Thoracic aorta (tissue), 2 donors: ENCODE measurements at regions not wholly inside any gene's neighbourhood (a gene's known extent, or its start where the extent isn't known, plus 50 kb on each side); places are given as distances from the start of the nearest gene placed in this dataset.

ENCODE experiments used
- ATAC-seq: fragments of 150-250 bp; one replicate; pipeline ENCODE4 v1.8.0; 2017; ENCODE audit warnings: low read depth; ENCODE audit not compliant: insufficient number of reproducible peaks, low FRiP score
- DNase-seq: peaks from one replicate; pipeline ENCODE4 v3.0.0-alpha.2; 2020; ENCODE audit warnings: low spot score
- H3K27ac ChIP-seq, 2 donors: fragments of 200-600 bp; sonication (generic); 1 replicate in 1 of 2; 2 replicates in 1 of 2; pipeline ENCODE4 v1.5.1; 2016; ENCODE audit warnings: mild to moderate bottlenecking in 2 of 2, moderate library complexity in 2 of 2
- H3K27me3 ChIP-seq: fragments of 200-600 bp; sonication (generic); replicated peaks from 2 replicates; pipeline ENCODE4 v1.6.0; 2016; ENCODE audit warnings: mild to moderate bottlenecking; ENCODE audit not compliant: insufficient read depth
- H3K36me3 ChIP-seq: fragments of 200-600 bp; sonication (generic); one replicate; pipeline ENCODE4 v1.5.1; 2016
- H3K4me1 ChIP-seq, 2 donors: fragments of 200-600 bp; sonication (generic); 1 replicate in 1 of 2; 2 replicates in 1 of 2; pipeline versions ENCODE4 v1.5.1 to v1.6.0; 2016; ENCODE audit warnings: low read depth in 2 of 2, mild to moderate bottlenecking in 1 of 2; ENCODE audit not compliant: control insufficient read depth in 1 of 2
- H3K4me3 ChIP-seq: fragments of 200-600 bp; sonication (generic); 2 replicates; pipeline ENCODE4 v1.5.1; 2016; ENCODE audit warnings: mild to moderate bottlenecking
- H3K9me3 ChIP-seq: fragments of 200-600 bp; sonication (generic); 2 replicates; pipeline ENCODE4 v1.5.1; 2016
- CTCF ChIP-seq: fragments of 200-600 bp; sonication (generic); IDR thresholded peaks from one replicate; pipeline ENCODE4 v1.5.1; 2019; ENCODE audit warnings: antibody characterized with exemption

GRCh38 chr2:111667001-111667400 lies 217.0 kb downstream of the ANAPC1 start:
- no peaks in the 10 kb centered on the region for H3K9me3 ChIP-seq
- H3K36me3 ChIP-seq, result no peaks in the 10 kb centered on the region
- DNase-seq (no peak), ATAC-seq (no peak)
- TF ChIP-seq CTCF, result no peak
- H3K27me3 ChIP-seq, result no peaks in the 10 kb centered on the region
- no peak overlapping the region for H3K27ac ChIP-seq
- no peak overlapping the region for H3K4me3 ChIP-seq
- H3K4me1 ChIP-seq, result peaks cover 0 to 4% of the 10 kb centered on the region in 2 donors

- no peaks in the 10 kb centered on the region for H3K4me1 ChIP-seq
- ATAC-seq, result peak; percentile 42
- no peak overlapping the region for H3K27ac ChIP-seq
- TF ChIP-seq CTCF, result peak; percentile 42
- DNase-seq, result no peak
- no peaks in the 10 kb centered on the region for H3K9me3 ChIP-seq
- H3K27me3 ChIP-seq, result no peaks in the 10 kb centered on the region
- no peak overlapping the region for H3K4me3 ChIP-seq
- H3K36me3 ChIP-seq, result no peaks in the 10 kb centered on the region
These were observed 216.3 kb downstream of the ANAPC1 start for GRCh38 chr2:111667542-111668273.

GRCh38 chr2:111668274-111668616 lies 215.7 kb downstream of the ANAPC1 start:
- no peak for ATAC-seq
- DNase-seq, result no peak
- no peak for TF ChIP-seq CTCF

GRCh38 chr2:111668741-111669140 lies 215.3 kb downstream of the ANAPC1 start:
- Histone ChIP-seq H3K4me1 (peaks cover 0 to 3% of the 10 kb centered on the region in 2 donors), H3K9me3 (no peaks in the 10 kb centered on the region), H3K27ac (no peak overlapping the region), H3K27me3 (no peaks in the 10 kb centered on the region), H3K36me3 (no peaks in the 10 kb centered on the region), H3K4me3 (no peak overlapping the region)
- DNase-seq (no peak), ATAC-seq (no peak)
- no peak for TF ChIP-seq CTCF

More at GRCh38 chr2:111668274-111668616, 215.7 kb downstream of the ANAPC1 start:
- Histone ChIP-seq H3K9me3 (no peaks in the 10 kb centered on the region), H3K4me3 (no peak overlapping the region), H3K27me3 (no peaks in the 10 kb centered on the region), H3K4me1 (no peaks in the 10 kb centered on the region), H3K27ac (no peak overlapping the region), H3K36me3 (no peaks in the 10 kb centered on the region)

GRCh38 chr2:111669928-111670695 lies 213.9 kb downstream of the ANAPC1 start:
- Histone ChIP-seq H3K27me3 (no peaks in the 10 kb centered on the region), H3K4me1 (peaks cover 0 to 7% of the 10 kb centered on the region in 2 donors), H3K36me3 (no peaks in the 10 kb centered on the region), H3K4me3 (no peak overlapping the region), H3K27ac (no peak overlapping the region), H3K9me3 (no peaks in the 10 kb centered on the region)
- no peak for TF ChIP-seq CTCF
- ATAC-seq (no peak), DNase-seq (no peak)
